Keratinocyte (primary cell): ENCODE measurements at regions not wholly inside any gene's neighbourhood (a gene's known extent, or its start where the extent isn't known, plus 50 kb on each side); places are given as distances from the start of the nearest gene placed in this dataset.

Experiments
- CTCF ChIP-seq, 3 experiments: IDR thresholded peaks in 1 of 3; conservative IDR thresholded peaks in 1 of 3; optimal IDR thresholded peaks in 1 of 3; 2 replicates in 2 of 3; 3 replicates in 1 of 3; pipeline versions ENCODE3 to v1.5.1; 2011; ENCODE audit warnings: low read length in 3 of 3, mild to moderate bottlenecking in 3 of 3, moderate library complexity in 2 of 3, control low read depth in 1 of 3, inconsistent platforms in 1 of 3; ENCODE audit not compliant: insufficient read depth in 2 of 3; ENCODE audit errors: extremely low read depth in 1 of 3
- EZH2 ChIP-seq: IDR thresholded peaks from one replicate; pipeline ENCODE4 v1.6.1; 2012; ENCODE audit warnings: inconsistent platforms, mild to moderate bottlenecking, low read length, moderate library complexity

- TF ChIP-seq CTCF (optimal IDR thresholded peaks at IDR 0.05 in 1 of 3, IDR thresholded peaks at IDR 0.05 in 1 of 3, conservative IDR thresholded peaks at IDR 0.05 in 1 of 3; ENCODE audit: extremely low read depth in 1 of 3, insufficient read depth in 2 of 3, low read length in 3 of 3) (no peak), EZH2 (no peak)
Observed at GRCh38 chr2:242044313-242044590, 174.7 kb downstream of the RTP5 start.
